ENCODE measurements at regions not wholly inside any gene's neighbourhood (a gene's known extent, or its start where the extent isn't known, plus 50 kb on each side); places are given as distances from the start of the nearest gene placed in this dataset.

DNA sequence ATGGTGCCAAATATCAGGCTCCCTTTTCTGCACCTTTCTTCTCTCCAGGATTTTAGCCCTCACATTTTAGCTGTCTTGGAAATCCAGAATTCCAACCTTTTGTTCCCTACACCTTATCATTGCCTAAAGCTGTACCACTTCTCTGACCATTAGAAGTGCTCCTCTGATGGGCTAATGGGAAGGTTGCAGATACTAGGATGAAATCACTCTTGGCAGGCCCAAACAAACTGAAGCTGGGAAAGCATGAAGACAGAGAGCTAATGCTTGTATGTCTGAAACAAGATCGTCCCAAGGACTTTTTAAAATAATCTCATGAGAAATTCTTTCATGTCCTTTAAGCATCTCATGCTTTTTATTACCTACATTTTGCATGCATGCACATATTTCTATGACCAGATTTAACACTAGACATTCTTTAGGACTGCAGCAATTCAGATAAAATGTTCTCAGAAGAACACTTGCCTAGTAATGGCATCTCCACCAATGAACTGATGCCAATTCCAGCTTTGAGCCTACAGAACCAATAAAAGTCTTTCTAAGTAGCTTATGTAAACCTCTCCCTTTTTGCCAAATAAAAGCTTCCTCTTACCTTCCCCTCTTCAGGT lies 98.4 kb upstream of the OSR1 start:
- no peak overlapping the region for H3K27ac ChIP-seq
- ATAC-seq = no peak
- peaks cover 0 to 17% (median 0%) of the 10 kb centered on the region in 3 donors for H3K9me3 ChIP-seq
- 30 to 65% methylated on average over 1 of the region's 1 CpG for WGBS, 2 donors (ENCODE audit: low coverage in 1 of 2)
- no peaks in the 10 kb centered on the region for H3K27me3 ChIP-seq
- TF ChIP-seq CTCF (IDR thresholded peaks at IDR 0.05) (no peak), EP300 (IDR thresholded peaks at IDR 0.05) (no peak), POLR2A (IDR thresholded peaks at IDR 0.05) (no peak), POLR2AphosphoS5 (IDR thresholded peaks at IDR 0.05) (no peak)
- peaks cover 0 to 1% (median 0%) of the 10 kb centered on the region in 3 donors for H3K4me1 ChIP-seq
- no peak overlapping the region for H3K4me3 ChIP-seq
- no peaks in the 10 kb centered on the region for H3K36me3 ChIP-seq

DNA sequence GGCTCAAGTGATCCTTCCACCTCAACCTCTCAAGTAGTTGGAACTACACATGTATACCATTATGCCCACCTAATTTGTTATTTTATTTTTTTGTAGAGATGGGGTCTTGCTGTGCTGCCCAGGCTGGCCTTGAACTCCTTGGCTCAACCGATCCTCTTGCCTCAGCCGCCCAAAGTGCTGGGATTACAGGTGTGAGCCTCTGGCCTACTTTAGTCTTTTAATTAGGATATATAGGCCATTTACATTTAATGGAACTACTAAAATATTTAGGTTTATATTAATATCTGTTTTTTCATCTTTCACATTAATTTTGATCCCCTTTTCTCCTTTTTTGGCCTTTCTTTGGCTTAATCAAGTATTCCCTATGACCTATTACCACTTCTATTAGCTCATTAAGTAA lies 95.7 kb upstream of the OSR1 start:
- H3K9me3 ChIP-seq = peaks cover 0 to 17% (median 0%) of the 10 kb centered on the region in 3 donors
- TF ChIP-seq EP300 (IDR thresholded peaks at IDR 0.05) (no peak), CTCF (IDR thresholded peaks at IDR 0.05) (no peak), POLR2AphosphoS5 (IDR thresholded peaks at IDR 0.05) (no peak), POLR2A (IDR thresholded peaks at IDR 0.05) (no peak)
- WGBS, 2 donors (ENCODE audit: low coverage in 1 of 2) = 88 to 100% methylated on average over 2 of the region's 2 CpGs
- no peak overlapping the region for H3K27ac ChIP-seq
- no peaks in the 10 kb centered on the region for H3K27me3 ChIP-seq
- no peaks in the 10 kb centered on the region for H3K4me1 ChIP-seq
- ATAC-seq = no peak
- no peak overlapping the region for H3K4me3 ChIP-seq
- H3K36me3 ChIP-seq = no peaks in the 10 kb centered on the region

GRCh38 chr2:19442731-19443130 lies 84.3 kb upstream of the OSR1 start:
- no peak for TF ChIP-seq POLR2A (IDR thresholded peaks at IDR 0.05)
- TF ChIP-seq POLR2AphosphoS5 (IDR thresholded peaks at IDR 0.05) = no peak
- TF ChIP-seq CTCF (IDR thresholded peaks at IDR 0.05) = no peak
- no peak for TF ChIP-seq EP300 (IDR thresholded peaks at IDR 0.05)
- Histone ChIP-seq H3K36me3 (no peaks in the 10 kb centered on the region), H3K9me3 (no peaks in the 10 kb centered on the region), H3K27me3 (no peaks in the 10 kb centered on the region), H3K27ac (no peak overlapping the region), H3K4me3 (no peak overlapping the region), H3K4me1 (peaks cover 0 to 11% (median 0%) of the 10 kb centered on the region in 3 donors)
- WGBS, 2 donors (ENCODE audit: low coverage in 1 of 2) = 58 to 67% methylated on average over 2 to 3 of the region's 3 CpGs
- no peak for ATAC-seq

GRCh38 chr2:19439081-19439480 lies 80.7 kb upstream of the OSR1 start:
- Histone ChIP-seq H3K36me3 (no peaks in the 10 kb centered on the region), H3K4me3 (no peak overlapping the region), H3K4me1 (peaks cover 0 to 11% (median 0%) of the 10 kb centered on the region in 3 donors), H3K9me3 (no peaks in the 10 kb centered on the region), H3K27ac (no peak overlapping the region), H3K27me3 (no peaks in the 10 kb centered on the region)
- no peak for ATAC-seq
- TF ChIP-seq EP300 (IDR thresholded peaks at IDR 0.05) (no peak), POLR2A (IDR thresholded peaks at IDR 0.05) (no peak), CTCF (IDR thresholded peaks at IDR 0.05) (no peak), POLR2AphosphoS5 (IDR thresholded peaks at IDR 0.05) (no peak)
- 63 to 81% methylated on average over 1 to 2 of the region's 2 CpGs for WGBS, 2 donors (ENCODE audit: low coverage in 1 of 2)

- no peak for ATAC-seq
- Histone ChIP-seq H3K36me3 (no peaks in the 10 kb centered on the region), H3K9me3 (no peaks in the 10 kb centered on the region), H3K27ac (no peak overlapping the region), H3K4me3 (no peak overlapping the region), H3K4me1 (peaks cover 0 to 11% (median 0%) of the 10 kb centered on the region in 3 donors), H3K27me3 (no peaks in the 10 kb centered on the region)
- no peak for TF ChIP-seq POLR2A (IDR thresholded peaks at IDR 0.05)
- no peak for TF ChIP-seq CTCF (IDR thresholded peaks at IDR 0.05)
- no peak for TF ChIP-seq EP300 (IDR thresholded peaks at IDR 0.05)
- TF ChIP-seq POLR2AphosphoS5 (IDR thresholded peaks at IDR 0.05) = no peak
- 0% methylated on average over 1 of the region's 1 CpG for WGBS, 2 donors (ENCODE audit: low coverage in 1 of 2)
Observed at GRCh38 chr2:19435815-19436214, 77.4 kb upstream of the OSR1 start.
